ENCODE measurements at regions not wholly inside any gene's neighbourhood (a gene's known extent, or its start where the extent isn't known, plus 50 kb on each side); places are given as distances from the start of the nearest gene placed in this dataset.

DNA sequence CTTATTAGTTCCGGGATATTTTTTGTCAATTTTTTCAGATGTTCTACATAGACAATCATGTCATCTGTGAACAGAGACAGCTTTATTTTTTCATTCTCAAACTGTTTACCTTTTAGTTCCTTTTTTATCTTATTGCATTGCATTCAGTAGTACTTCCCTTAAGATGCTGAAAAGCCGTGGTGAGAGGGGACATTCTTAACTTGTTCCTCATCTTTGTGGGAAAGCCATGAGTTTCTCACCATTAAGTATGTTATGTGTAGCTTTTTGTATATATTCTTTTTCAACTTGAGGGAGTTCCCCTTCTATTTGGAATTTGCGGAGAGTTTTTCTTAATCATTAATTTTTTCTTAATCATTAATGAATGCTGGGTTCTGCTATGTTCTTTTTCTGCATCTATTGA lies 1727.1 kb upstream of the SEL1L start:
- Histone ChIP-seq H3K9me3 (ENCODE audit: low read depth) (no peaks in the 10 kb centered on the region), H3K27me3 (no peaks in the 10 kb centered on the region), H3K27ac (no peak overlapping the region), H4K20me1 (ENCODE audit: insufficient read depth, poor library complexity, severe bottlenecking) (no peaks in the 10 kb centered on the region), H2AFZ (no peak overlapping the region), H3K79me2 (no peaks in the 10 kb centered on the region), H3K9me2 (replicated peaks; ENCODE audit: insufficient read depth) (no peaks in the 10 kb centered on the region), H3K36me3 (replicated peaks; ENCODE audit: insufficient read depth, low read depth) (no peaks in the 10 kb centered on the region), H3K4me2 (no peak overlapping the region), H3K4me1 (ENCODE audit: insufficient read depth) (no peaks in the 10 kb centered on the region), H3K4me3 (no peak overlapping the region)
- 94% methylated on average over 3 of the region's 3 CpGs for WGBS (ENCODE audit: low lambda C conversion rate, missing lambda C conversion rate)
- TF ChIP-seq EZH2 (IDR thresholded peaks at IDR 0.05; ENCODE audit: borderline replicate concordance), result no peak
- TF ChIP-seq, protein P1, sequence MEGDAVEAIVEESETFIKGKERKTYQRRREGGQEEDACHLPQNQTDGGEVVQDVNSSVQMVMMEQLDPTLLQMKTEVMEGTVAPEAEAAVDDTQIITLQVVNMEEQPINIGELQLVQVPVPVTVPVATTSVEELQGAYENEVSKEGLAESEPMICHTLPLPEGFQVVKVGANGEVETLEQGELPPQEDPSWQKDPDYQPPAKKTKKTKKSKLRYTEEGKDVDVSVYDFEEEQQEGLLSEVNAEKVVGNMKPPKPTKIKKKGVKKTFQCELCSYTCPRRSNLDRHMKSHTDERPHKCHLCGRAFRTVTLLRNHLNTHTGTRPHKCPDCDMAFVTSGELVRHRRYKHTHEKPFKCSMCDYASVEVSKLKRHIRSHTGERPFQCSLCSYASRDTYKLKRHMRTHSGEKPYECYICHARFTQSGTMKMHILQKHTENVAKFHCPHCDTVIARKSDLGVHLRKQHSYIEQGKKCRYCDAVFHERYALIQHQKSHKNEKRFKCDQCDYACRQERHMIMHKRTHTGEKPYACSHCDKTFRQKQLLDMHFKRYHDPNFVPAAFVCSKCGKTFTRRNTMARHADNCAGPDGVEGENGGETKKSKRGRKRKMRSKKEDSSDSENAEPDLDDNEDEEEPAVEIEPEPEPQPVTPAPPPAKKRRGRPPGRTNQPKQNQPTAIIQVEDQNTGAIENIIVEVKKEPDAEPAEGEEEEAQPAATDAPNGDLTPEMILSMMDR (IDR thresholded peaks at IDR 0.05; ENCODE audit: poor library complexity), result no peak
- no peak for TF ChIP-seq EZH2phosphoT487 (IDR thresholded peaks at IDR 0.05; ENCODE audit: low read depth, severe bottlenecking, unreplicated experiment)
- DNase-seq (ENCODE audit: low spot score), result no peak

DNA sequence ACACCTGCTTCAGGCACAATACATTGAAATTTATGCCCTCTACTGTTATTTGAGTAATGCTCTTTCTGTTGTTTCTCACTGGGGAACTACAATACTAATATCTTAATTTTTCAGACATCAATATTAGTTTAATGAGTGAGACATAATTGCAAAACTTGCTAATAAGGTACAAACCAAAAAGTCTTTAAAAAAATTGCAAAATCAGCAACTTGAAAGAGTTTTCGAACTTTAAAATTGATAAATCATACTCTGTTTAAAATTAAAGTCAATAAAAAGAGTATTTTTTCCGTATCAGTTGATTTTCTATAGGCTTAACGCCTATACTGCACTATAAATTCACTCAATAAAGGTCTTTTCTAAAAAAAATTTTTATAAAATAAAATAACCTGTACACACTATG lies 1735.9 kb upstream of the SEL1L start:
- Histone ChIP-seq H3K27ac (no peak overlapping the region), H3K9me2 (replicated peaks; ENCODE audit: insufficient read depth) (no peaks in the 10 kb centered on the region), H3K4me1 (ENCODE audit: insufficient read depth) (no peaks in the 10 kb centered on the region), H4K20me1 (ENCODE audit: insufficient read depth, poor library complexity, severe bottlenecking) (no peaks in the 10 kb centered on the region), H3K4me2 (no peak overlapping the region), H2AFZ (no peak overlapping the region), H3K36me3 (replicated peaks; ENCODE audit: insufficient read depth, low read depth) (no peaks in the 10 kb centered on the region), H3K79me2 (no peaks in the 10 kb centered on the region), H3K9me3 (ENCODE audit: low read depth) (no peaks in the 10 kb centered on the region), H3K4me3 (no peak overlapping the region), H3K27me3 (no peaks in the 10 kb centered on the region)
- WGBS (ENCODE audit: low lambda C conversion rate, missing lambda C conversion rate), result 88% methylated on average over 3 of the region's 3 CpGs
- no peak for DNase-seq (ENCODE audit: low spot score)
- TF ChIP-seq EZH2 (IDR thresholded peaks at IDR 0.05; ENCODE audit: borderline replicate concordance), result no peak
- TF ChIP-seq EZH2phosphoT487 (IDR thresholded peaks at IDR 0.05; ENCODE audit: low read depth, severe bottlenecking, unreplicated experiment), result no peak
- TF ChIP-seq, protein P1 (IDR thresholded peaks at IDR 0.05; ENCODE audit: poor library complexity), result no peak

DNA sequence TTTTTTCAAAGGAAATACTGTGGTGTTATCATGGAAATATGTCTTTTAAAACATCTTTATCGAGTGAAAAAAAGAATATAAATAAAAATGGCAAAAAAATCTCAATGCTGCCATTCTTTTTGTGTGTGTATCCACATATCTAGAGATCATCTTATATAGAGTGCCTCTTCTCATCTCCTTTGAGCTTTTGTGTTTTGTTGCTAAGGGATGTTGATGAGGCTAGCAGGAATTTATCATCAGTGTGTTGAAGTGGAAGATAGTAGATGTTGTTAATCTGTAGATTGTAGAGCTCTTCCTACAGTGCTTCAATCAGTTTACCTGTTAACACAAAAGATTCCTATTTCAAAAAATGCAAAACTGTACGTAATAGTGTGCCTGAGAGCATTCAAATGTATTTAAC lies 1738.0 kb upstream of the SEL1L start:
- Histone ChIP-seq H3K27ac (no peak overlapping the region), H3K27me3 (no peaks in the 10 kb centered on the region), H3K36me3 (replicated peaks; ENCODE audit: insufficient read depth, low read depth) (no peaks in the 10 kb centered on the region), H3K4me3 (no peak overlapping the region), H3K4me1 (ENCODE audit: insufficient read depth) (no peaks in the 10 kb centered on the region), H3K4me2 (no peak overlapping the region), H3K9me3 (ENCODE audit: low read depth) (no peaks in the 10 kb centered on the region), H3K79me2 (no peaks in the 10 kb centered on the region), H4K20me1 (ENCODE audit: insufficient read depth, poor library complexity, severe bottlenecking) (no peaks in the 10 kb centered on the region), H2AFZ (no peak overlapping the region), H3K9me2 (replicated peaks; ENCODE audit: insufficient read depth) (no peaks in the 10 kb centered on the region)
- DNase-seq (ENCODE audit: low spot score), result no peak
- 75% methylated on average over 2 of the region's 2 CpGs for WGBS (ENCODE audit: low lambda C conversion rate, missing lambda C conversion rate)
- no peak for TF ChIP-seq EZH2phosphoT487 (IDR thresholded peaks at IDR 0.05; ENCODE audit: low read depth, severe bottlenecking, unreplicated experiment)
- TF ChIP-seq EZH2 (IDR thresholded peaks at IDR 0.05; ENCODE audit: borderline replicate concordance), result no peak
- TF ChIP-seq, protein P1 (IDR thresholded peaks at IDR 0.05; ENCODE audit: poor library complexity), result no peak

DNA sequence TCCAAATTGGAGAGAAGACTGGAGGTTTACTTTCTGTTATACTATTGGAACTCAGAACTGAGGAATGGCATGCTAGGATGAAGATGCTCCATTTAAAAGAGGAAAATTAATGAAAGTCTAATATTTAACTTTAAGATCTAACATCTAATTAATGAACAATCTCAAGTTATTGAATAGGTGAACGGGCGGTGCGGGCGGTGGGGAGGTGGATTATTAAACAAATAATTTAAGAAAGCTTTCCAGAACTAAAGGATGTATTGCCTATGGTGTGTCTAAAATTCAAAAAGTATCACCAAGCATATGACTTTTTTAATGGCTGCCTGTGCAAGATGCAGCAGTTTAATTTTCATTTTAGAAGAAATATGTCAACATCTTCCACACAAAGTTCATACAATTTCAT lies 1747.1 kb upstream of the SEL1L start:
- Histone ChIP-seq H3K79me2 (no peaks in the 10 kb centered on the region), H2AFZ (no peak overlapping the region), H3K27me3 (no peaks in the 10 kb centered on the region), H3K27ac (no peak overlapping the region), H3K4me2 (no peak overlapping the region), H4K20me1 (ENCODE audit: insufficient read depth, poor library complexity, severe bottlenecking) (no peaks in the 10 kb centered on the region), H3K4me1 (ENCODE audit: insufficient read depth) (no peaks in the 10 kb centered on the region), H3K4me3 (no peak overlapping the region), H3K9me2 (replicated peaks; ENCODE audit: insufficient read depth) (no peaks in the 10 kb centered on the region), H3K9me3 (ENCODE audit: low read depth) (no peaks in the 10 kb centered on the region), H3K36me3 (replicated peaks; ENCODE audit: insufficient read depth, low read depth) (no peaks in the 10 kb centered on the region)
- WGBS (ENCODE audit: low lambda C conversion rate, missing lambda C conversion rate), result 96% methylated on average over 4 of the region's 4 CpGs
- no peak for DNase-seq (ENCODE audit: low spot score)
- no peak for TF ChIP-seq EZH2 (IDR thresholded peaks at IDR 0.05; ENCODE audit: borderline replicate concordance)
- TF ChIP-seq, protein P1 (IDR thresholded peaks at IDR 0.05; ENCODE audit: poor library complexity), result no peak
- TF ChIP-seq EZH2phosphoT487 (IDR thresholded peaks at IDR 0.05; ENCODE audit: low read depth, severe bottlenecking, unreplicated experiment), result no peak
